Natural killer cell (primary cell): ENCODE measurements at regions not wholly inside any gene's neighbourhood (a gene's known extent, or its start where the extent isn't known, plus 50 kb on each side); places are given as distances from the start of the nearest gene placed in this dataset.

Source experiments
- ATAC-seq, 3 donors: fragments of 150-1000 bp in 2 of 3; fragments of 200-7000 bp in 1 of 3; cut with Tn5 transposase; 1 replicate in 1 of 3; 2 replicates in 2 of 3; pipeline ENCODE4 v1.10.0; 2021; ENCODE audit warnings: mild to moderate bottlenecking in 2 of 3, moderate library complexity in 2 of 3
- DNase-seq, 2 donors: peaks; one replicate each; pipeline versions ENCODE4 v3.0.0 to v3.0.0-alpha.2; 2013 to 2021; ENCODE audit warnings: mixed read lengths in 1 of 2
- H3K27ac ChIP-seq: one replicate; pipeline ENCODE4 v1.5.1; 2013; ENCODE audit warnings: mild to moderate bottlenecking, low read length
- H3K27me3 ChIP-seq: one replicate; pipeline ENCODE4 v1.6.1; 2013; ENCODE audit warnings: low read length; ENCODE audit not compliant: control insufficient read depth, insufficient read depth
- H3K36me3 ChIP-seq: one replicate; pipeline ENCODE4 v1.6.1; 2013; ENCODE audit warnings: low read length; ENCODE audit not compliant: control insufficient read depth, insufficient read depth
- H3K4me1 ChIP-seq: one replicate; pipeline ENCODE4 v1.6.1; 2013; ENCODE audit warnings: low read length; ENCODE audit not compliant: control insufficient read depth, insufficient read depth
- H3K4me3 ChIP-seq: one replicate; pipeline ENCODE4 v1.5.1; 2013; ENCODE audit warnings: low read length
- H3K9me3 ChIP-seq: one replicate; pipeline ENCODE4 v1.6.1; 2013; ENCODE audit warnings: low read length; ENCODE audit not compliant: control insufficient read depth, insufficient read depth
- H3K27ac Mint-ChIP-seq, 2 donors: one replicate each; pipeline ENCODE4 v1.8.0; 2022; ENCODE audit warnings: mild to moderate bottlenecking in 2 of 2, mixed read lengths in 2 of 2, moderate library complexity in 1 of 2
- H3K27me3 Mint-ChIP-seq, 2 donors: one replicate each; pipeline ENCODE4 v1.8.0; 2022; ENCODE audit warnings: low read depth in 2 of 2, mixed read lengths in 2 of 2
- H3K36me3 Mint-ChIP-seq: one replicate; pipeline ENCODE4 v1.8.0; 2022; ENCODE audit warnings: mixed read lengths
- H3K4me1 Mint-ChIP-seq, 2 donors: one replicate each; pipeline ENCODE4 v1.8.0; 2022; ENCODE audit warnings: mixed read lengths in 2 of 2
- H3K4me3 Mint-ChIP-seq: one replicate; pipeline ENCODE4 v1.8.0; 2022; ENCODE audit warnings: mild to moderate bottlenecking, moderate library complexity, mixed read lengths
- H3K9me3 Mint-ChIP-seq, 2 donors: one replicate each; pipeline ENCODE4 v1.8.0; 2022; ENCODE audit warnings: mixed read lengths in 2 of 2
- CTCF ChIP-seq: fragments of 200-600 bp; IDR thresholded peaks from one replicate; pipeline ENCODE4 v1.8.0; 2022; ENCODE audit warnings: antibody characterized with exemption
- WGBS: methylation state at CpG from one replicate; pipeline ENCODE4 v1.1.7; 2013; ENCODE audit warnings: missing lambda C conversion rate; ENCODE audit not compliant: insufficient coverage; 5-methylcytosine and 5-hydroxymethylcytosine counted together
- intact Hi-C: fragments of 100-400 bp; cut with micrococcal nuclease; formaldehyde crosslinking; loops from one replicate; pipeline ENCODE4 v1.14.2; 2022

DNA sequence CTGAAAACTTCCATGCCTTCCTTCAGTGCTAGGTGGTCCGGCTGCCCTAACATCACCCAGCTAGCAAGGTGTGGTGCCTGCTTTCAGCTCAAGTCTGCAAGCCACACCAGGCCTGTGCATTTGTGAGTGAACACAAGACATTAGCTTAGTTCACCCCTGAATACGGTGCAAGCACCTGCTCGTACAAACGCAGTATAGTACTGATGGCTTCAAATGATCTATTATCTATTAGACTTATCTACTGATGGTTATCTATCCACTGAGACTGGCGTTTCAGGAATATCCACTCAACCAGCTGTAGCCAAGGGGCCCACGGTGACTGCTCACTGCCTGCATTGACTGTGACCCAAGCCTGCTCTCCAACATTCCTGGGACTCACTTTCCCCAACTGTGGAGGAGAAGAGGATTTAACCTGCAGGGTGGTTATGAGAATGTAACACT, 155.9 kb downstream of the SHOX start:
- no peaks in the 10 kb centered on the region for H3K9me3 ChIP-seq
- TF ChIP-seq CTCF = no peak
- no peak for ATAC-seq
- no peak for DNase-seq
- H3K36me3 ChIP-seq = no peaks in the 10 kb centered on the region
- 58% methylated on average over 6 of the region's 6 CpGs for WGBS
- H3K4me1 ChIP-seq = no peaks in the 10 kb centered on the region
- Mint-ChIP-seq H3K27ac (no peak overlapping the region), H3K9me3 (peaks cover 0 to 2% of the 10 kb centered on the region in 2 donors), H3K27me3 (peaks cover 0 to 13% of the 10 kb centered on the region in 2 donors), H3K4me3 (no peak overlapping the region), H3K4me1 (no peaks in the 10 kb centered on the region), H3K36me3 (no peaks in the 10 kb centered on the region)
- intact Hi-C loops = no loop called here
- peaks cover 6% of the 10 kb centered on the region for H3K27me3 ChIP-seq
- H3K4me3 ChIP-seq = no peak overlapping the region
- no peak overlapping the region for H3K27ac ChIP-seq

- WGBS = 88% methylated on average over 13 of the region's 13 CpGs
Observed at GRCh38 chrX:784829-785228, 154.2 kb downstream of the SHOX start.

DNA sequence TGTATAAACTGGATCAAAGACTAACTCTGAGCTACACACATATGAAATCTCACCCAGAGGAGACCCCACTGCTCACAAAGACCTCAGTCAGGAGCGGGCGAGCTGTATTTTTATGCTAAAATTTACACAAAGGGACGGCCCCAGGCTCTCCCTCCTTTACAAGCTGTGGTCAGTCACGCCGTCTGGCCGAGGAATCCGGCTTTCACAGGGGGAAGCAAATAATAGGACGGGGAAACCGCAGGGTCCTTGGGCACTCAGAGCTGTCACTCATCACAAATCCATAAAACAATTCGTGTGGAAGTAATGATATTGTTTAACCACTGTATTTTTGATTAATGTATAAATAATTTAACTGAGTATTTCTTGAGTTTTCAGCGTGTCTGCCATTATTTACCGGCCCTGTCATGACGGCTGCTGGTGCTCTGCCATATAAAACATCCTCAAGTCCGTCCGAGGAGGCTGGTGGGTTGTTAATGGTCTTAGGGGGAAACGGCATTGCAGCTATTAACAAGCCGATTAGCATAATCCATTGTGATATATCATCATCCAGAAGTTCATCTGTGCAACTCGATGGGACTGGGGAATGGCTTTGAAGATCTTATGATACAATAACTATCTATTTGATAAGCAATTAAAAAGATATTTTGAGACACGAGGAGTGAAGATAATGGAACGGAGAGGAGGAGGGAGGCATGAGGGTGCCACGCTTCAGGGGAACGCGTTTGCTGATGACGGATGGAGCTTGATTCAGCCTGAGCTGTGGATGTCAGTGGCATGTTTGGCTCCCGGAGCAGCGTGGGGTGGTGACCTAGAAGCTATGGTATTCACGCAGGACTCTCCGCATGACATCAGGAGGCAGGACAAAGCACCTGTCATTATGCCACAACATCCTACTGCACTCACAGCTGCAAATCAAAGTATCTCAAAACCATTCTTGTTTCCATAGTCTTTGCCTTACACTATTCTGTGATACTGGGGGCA, 150.9 kb downstream of the SHOX start:
- Mint-ChIP-seq H3K27ac (no peak overlapping the region), H3K27me3 (no peaks in the 10 kb centered on the region), H3K4me1 (no peaks in the 10 kb centered on the region), H3K9me3 (peaks cover 0 to 2% of the 10 kb centered on the region in 2 donors), H3K4me3 (no peak overlapping the region), H3K36me3 (no peaks in the 10 kb centered on the region)
- ATAC-seq = no peak
- Histone ChIP-seq H3K4me3 (no peak overlapping the region), H3K27me3 (no peaks in the 10 kb centered on the region), H3K36me3 (no peaks in the 10 kb centered on the region), H3K9me3 (no peaks in the 10 kb centered on the region), H3K27ac (no peak overlapping the region), H3K4me1 (no peaks in the 10 kb centered on the region)
- WGBS = 33% methylated on average over 24 of the region's 28 CpGs
- no peak for TF ChIP-seq CTCF
- intact Hi-C loops = no loop called here
- no peak for DNase-seq

More at GRCh38 chrX:784829-785228, 154.2 kb downstream of the SHOX start:
- Histone ChIP-seq H3K9me3 (no peaks in the 10 kb centered on the region), H3K4me3 (no peak overlapping the region), H3K36me3 (no peaks in the 10 kb centered on the region), H3K27me3 (peaks cover under 1% of the 10 kb centered on the region), H3K4me1 (no peaks in the 10 kb centered on the region), H3K27ac (no peak overlapping the region)
- intact Hi-C loops = no loop called here
- TF ChIP-seq CTCF = no peak
- no peak overlapping the region for H3K27ac Mint-ChIP-seq
- peaks cover 0 to under 1% of the 10 kb centered on the region in 2 donors for H3K27me3 Mint-ChIP-seq
- no peak overlapping the region for H3K4me3 Mint-ChIP-seq
- DNase-seq = no peak
- no peak for ATAC-seq
- no peaks in the 10 kb centered on the region for H3K4me1 Mint-ChIP-seq
- no peaks in the 10 kb centered on the region for H3K36me3 Mint-ChIP-seq
- H3K9me3 Mint-ChIP-seq = peaks cover 0 to 2% of the 10 kb centered on the region in 2 donors
